Osteocyte (in vitro differentiated cells): ENCODE measurements at regions not wholly inside any gene's neighbourhood (a gene's known extent, or its start where the extent isn't known, plus 50 kb on each side); places are given as distances from the start of the nearest gene placed in this dataset.
"Not testable (repeated sequence)": the region's sequence is repeated elsewhere in the genome, so short reads cannot be mapped to it uniquely, and the experiment has no call there.

Experiments
- DNase-seq: peaks from one replicate; pipeline ENCODE4 v3.0.0; 2021; ENCODE audit warnings: mixed read lengths; ENCODE audit not compliant: unreplicated experiment; ENCODE audit errors: extremely low spot score
- H3K27ac Mint-ChIP-seq: one replicate; pipeline ENCODE4 v1.8.0; 2021; ENCODE audit warnings: mild to moderate bottlenecking, mixed read lengths; ENCODE audit not compliant: unreplicated experiment
- H3K27me3 Mint-ChIP-seq: one replicate; pipeline ENCODE4 v1.8.0; 2021; ENCODE audit warnings: mixed read lengths; ENCODE audit not compliant: unreplicated experiment
- H3K36me3 Mint-ChIP-seq: one replicate; pipeline ENCODE4 v1.8.0; 2021; ENCODE audit warnings: mixed read lengths; ENCODE audit not compliant: unreplicated experiment
- H3K4me1 Mint-ChIP-seq: one replicate; pipeline ENCODE4 v1.8.0; 2021; ENCODE audit warnings: mixed read lengths; ENCODE audit not compliant: unreplicated experiment
- H3K4me3 Mint-ChIP-seq: one replicate; pipeline ENCODE4 v1.8.0; 2021; ENCODE audit warnings: mild to moderate bottlenecking, moderate library complexity, mixed read lengths; ENCODE audit not compliant: unreplicated experiment
- H3K9me3 Mint-ChIP-seq: one replicate; pipeline ENCODE4 v1.8.0; 2021; ENCODE audit warnings: mixed read lengths; ENCODE audit not compliant: unreplicated experiment
- CTCF ChIP-seq: fragments of 200-600 bp; sonication (generic); IDR thresholded peaks from 2 replicates; pipeline ENCODE4 v1.5.0; 2021; ENCODE audit warnings: antibody characterized with exemption, mild to moderate bottlenecking, moderate library complexity

- Mint-ChIP-seq H3K4me1 (no peaks in the 10 kb centered on the region), H3K27ac (no peak overlapping the region), H3K9me3 (peaks cover 55% of the 10 kb centered on the region), H3K36me3 (no peaks in the 10 kb centered on the region), H3K4me3 (no peak overlapping the region), H3K27me3 (no peaks in the 10 kb centered on the region)
- no peak for TF ChIP-seq CTCF
- DNase-seq = no peak
Observed at GRCh38 chr2:129518937-129519336, 460.5 kb upstream of the RAB6C start.

- H3K27me3 Mint-ChIP-seq = not testable (repeated sequence)
Observed at GRCh38 chr2:129532158-129532557, 447.3 kb upstream of the RAB6C start.

DNA sequence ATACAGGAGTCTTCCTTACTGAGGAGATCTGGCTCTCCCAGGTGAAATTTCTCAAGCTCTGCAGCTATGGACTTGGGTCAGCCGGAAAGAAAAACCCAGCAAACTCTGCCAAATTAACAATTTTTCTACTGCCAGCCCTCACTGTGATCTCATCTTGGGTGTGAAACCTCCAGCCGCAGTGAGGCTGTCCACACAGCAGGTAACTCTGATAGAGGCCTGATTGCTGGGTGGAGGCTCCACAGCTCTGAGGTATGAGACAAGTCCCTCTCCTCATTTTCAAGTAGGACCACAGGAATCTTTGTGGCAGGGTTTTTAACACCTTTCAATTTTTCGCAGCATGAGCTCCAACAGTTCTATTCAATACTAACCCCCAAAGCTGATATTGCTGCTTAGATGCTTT is 430.6 kb upstream of the RAB6C start:
- no peaks in the 10 kb centered on the region for H3K36me3 Mint-ChIP-seq
- peaks cover 22% of the 10 kb centered on the region for H3K9me3 Mint-ChIP-seq
- DNase-seq = no peak
- no peak for TF ChIP-seq CTCF
- no peak overlapping the region for H3K4me3 Mint-ChIP-seq
- no peaks in the 10 kb centered on the region for H3K4me1 Mint-ChIP-seq
- no peaks in the 10 kb centered on the region for H3K27me3 Mint-ChIP-seq
- H3K27ac Mint-ChIP-seq = no peak overlapping the region

More at GRCh38 chr2:129532158-129532557, 447.3 kb upstream of the RAB6C start:
- not testable (repeated sequence) for H3K36me3 Mint-ChIP-seq, DNase-seq, H3K27ac Mint-ChIP-seq, H3K4me3 Mint-ChIP-seq, H3K4me1 Mint-ChIP-seq
- peaks cover 28% of the 10 kb centered on the region for H3K9me3 Mint-ChIP-seq

- Mint-ChIP-seq H3K27ac (no peak overlapping the region), H3K27me3 (no peaks in the 10 kb centered on the region), H3K9me3 (peaks cover 26% of the 10 kb centered on the region), H3K36me3 (no peaks in the 10 kb centered on the region), H3K4me3 (no peak overlapping the region), H3K4me1 (no peaks in the 10 kb centered on the region)
- no peak for DNase-seq
- no peak for TF ChIP-seq CTCF
Observed at GRCh38 chr2:129550536-129550935, 428.9 kb upstream of the RAB6C start.

DNA sequence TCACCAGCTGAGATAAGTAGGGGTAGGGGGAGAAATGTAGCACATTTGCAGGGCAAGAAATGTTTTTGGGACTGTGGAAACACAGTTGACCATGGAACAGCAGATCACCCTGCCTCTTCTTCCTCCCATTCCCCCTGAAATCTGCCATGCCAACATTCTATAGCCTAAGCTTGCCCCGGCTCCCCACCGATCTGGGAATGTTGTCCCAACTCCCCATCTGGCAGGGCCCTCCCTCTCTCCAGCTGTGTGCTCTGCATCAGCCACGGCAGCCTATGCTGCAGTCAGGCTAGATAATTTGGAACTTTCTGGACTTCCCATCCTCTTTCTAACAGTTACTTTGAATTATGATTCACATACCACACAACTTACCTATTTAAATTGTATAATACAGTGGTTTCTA is 425.1 kb upstream of the RAB6C start:
- TF ChIP-seq CTCF = no peak
- no peak overlapping the region for H3K27ac Mint-ChIP-seq
- no peak for DNase-seq
- H3K4me3 Mint-ChIP-seq = no peak overlapping the region
- H3K9me3 Mint-ChIP-seq = peaks cover 31% of the 10 kb centered on the region
- no peaks in the 10 kb centered on the region for H3K36me3 Mint-ChIP-seq
- no peaks in the 10 kb centered on the region for H3K4me1 Mint-ChIP-seq
- no peaks in the 10 kb centered on the region for H3K27me3 Mint-ChIP-seq

DNA sequence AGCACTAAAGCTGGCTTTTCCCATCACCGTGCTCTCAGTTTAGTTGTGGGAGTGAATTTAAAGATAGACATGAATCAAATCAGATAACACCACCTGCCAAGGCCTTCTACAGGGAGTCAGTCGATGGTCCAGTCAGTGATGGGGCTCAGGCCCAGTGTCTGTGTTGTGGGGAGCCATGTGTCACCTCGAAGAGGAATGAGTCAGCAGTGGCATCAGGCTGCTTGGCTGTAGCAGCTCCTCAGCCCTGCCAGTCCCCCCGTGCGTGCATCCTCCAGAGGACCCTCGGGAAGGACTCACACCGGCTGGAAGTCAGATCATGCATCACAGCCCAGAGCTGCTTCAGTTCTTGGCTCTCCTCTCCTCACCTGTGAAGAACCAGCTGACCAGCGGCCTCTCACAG is 420.4 kb upstream of the RAB6C start:
- Mint-ChIP-seq H3K4me3 (no peak overlapping the region), H3K4me1 (no peaks in the 10 kb centered on the region), H3K36me3 (no peaks in the 10 kb centered on the region), H3K27ac (no peak overlapping the region), H3K9me3 (peaks cover 51% of the 10 kb centered on the region), H3K27me3 (no peaks in the 10 kb centered on the region)
- no peak for DNase-seq
- TF ChIP-seq CTCF = no peak
